Lower lobe of right lung (tissue), 2 donors: ENCODE measurements at regions not wholly inside any gene's neighbourhood (a gene's known extent, or its start where the extent isn't known, plus 50 kb on each side); places are given as distances from the start of the nearest gene placed in this dataset.

Source experiments
- ATAC-seq, 2 donors: fragments of 200-7000 bp; cut with Tn5 transposase; one replicate each; pipeline ENCODE4 v1.9.1; 2020 to 2022; ENCODE audit warnings: mild to moderate bottlenecking in 2 of 2, moderate library complexity in 2 of 2
- DNase-seq: peaks from one replicate; pipeline ENCODE4 v3.0.0-alpha.2; 2020
- H3K27ac ChIP-seq: fragments of 200-600 bp; one replicate; pipeline ENCODE4 v1.8.0; 2022
- H3K27me3 ChIP-seq: fragments of 200-600 bp; one replicate; pipeline ENCODE4 v1.8.0; 2022; ENCODE audit warnings: low read depth
- H3K36me3 ChIP-seq: fragments of 200-600 bp; one replicate; pipeline ENCODE4 v1.8.0; 2022; ENCODE audit warnings: mild to moderate bottlenecking
- H3K4me1 ChIP-seq: fragments of 200-600 bp; one replicate; pipeline ENCODE4 v1.8.0; 2022
- H3K4me3 ChIP-seq: fragments of 200-600 bp; one replicate; pipeline ENCODE4 v1.8.0; 2022; ENCODE audit warnings: mild to moderate bottlenecking
- H3K9me3 ChIP-seq: fragments of 200-600 bp; one replicate; pipeline ENCODE4 v1.8.0; 2022
- intact Hi-C: fragments of 100-400 bp; cut with DNase I; formaldehyde crosslinking; loops from one replicate; pipeline ENCODE4 v1.11.0; 2022
- TF ChIP-seq, protein P1 (sequence below): fragments of 200-600 bp; IDR thresholded peaks from one replicate; pipeline ENCODE4 v1.8.0; 2022; ENCODE audit warnings: antibody characterized with exemption, mild to moderate bottlenecking
- donor health status: DM: no; HTN: yes; CAD: no; lungs with severe emphysema.

DNA sequence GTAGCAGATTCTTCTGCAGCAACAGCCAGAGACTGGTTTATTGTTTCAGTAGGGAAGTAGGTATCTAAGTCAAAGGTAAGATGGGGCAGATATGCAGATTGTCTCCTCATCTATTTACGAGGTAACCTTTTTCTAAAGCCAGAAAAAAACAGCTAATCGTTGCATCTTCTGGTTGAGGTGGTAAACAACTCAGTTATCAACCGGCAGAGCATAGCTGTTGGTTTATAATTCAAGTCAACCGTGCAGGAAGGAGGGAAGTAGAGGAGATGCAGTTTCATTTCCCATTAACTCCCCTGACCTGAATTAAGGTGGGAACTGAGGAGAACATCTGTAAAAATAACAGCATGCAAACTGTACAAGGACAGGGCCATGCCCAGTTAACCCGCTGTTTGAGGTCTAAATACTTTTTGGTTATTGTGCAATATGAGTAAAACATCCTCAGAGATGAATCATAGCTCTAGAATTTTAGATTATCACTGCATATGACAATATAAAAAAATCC, 156.5 kb upstream of the ITGB1 start:
- ATAC-seq (no peak), DNase-seq (no peak)
- no peaks in the 10 kb centered on the region for H3K9me3 ChIP-seq
- H3K27me3 ChIP-seq = no peaks in the 10 kb centered on the region
- no peak overlapping the region for H3K4me3 ChIP-seq
- intact Hi-C loops = no loop called here
- no peaks in the 10 kb centered on the region for H3K36me3 ChIP-seq
- H3K27ac ChIP-seq = no peak overlapping the region
- peaks cover 44% of the 10 kb centered on the region for H3K4me1 ChIP-seq
- TF ChIP-seq, protein P1, sequence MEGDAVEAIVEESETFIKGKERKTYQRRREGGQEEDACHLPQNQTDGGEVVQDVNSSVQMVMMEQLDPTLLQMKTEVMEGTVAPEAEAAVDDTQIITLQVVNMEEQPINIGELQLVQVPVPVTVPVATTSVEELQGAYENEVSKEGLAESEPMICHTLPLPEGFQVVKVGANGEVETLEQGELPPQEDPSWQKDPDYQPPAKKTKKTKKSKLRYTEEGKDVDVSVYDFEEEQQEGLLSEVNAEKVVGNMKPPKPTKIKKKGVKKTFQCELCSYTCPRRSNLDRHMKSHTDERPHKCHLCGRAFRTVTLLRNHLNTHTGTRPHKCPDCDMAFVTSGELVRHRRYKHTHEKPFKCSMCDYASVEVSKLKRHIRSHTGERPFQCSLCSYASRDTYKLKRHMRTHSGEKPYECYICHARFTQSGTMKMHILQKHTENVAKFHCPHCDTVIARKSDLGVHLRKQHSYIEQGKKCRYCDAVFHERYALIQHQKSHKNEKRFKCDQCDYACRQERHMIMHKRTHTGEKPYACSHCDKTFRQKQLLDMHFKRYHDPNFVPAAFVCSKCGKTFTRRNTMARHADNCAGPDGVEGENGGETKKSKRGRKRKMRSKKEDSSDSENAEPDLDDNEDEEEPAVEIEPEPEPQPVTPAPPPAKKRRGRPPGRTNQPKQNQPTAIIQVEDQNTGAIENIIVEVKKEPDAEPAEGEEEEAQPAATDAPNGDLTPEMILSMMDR = no peak

- peaks cover 44% of the 10 kb centered on the region for H3K4me1 ChIP-seq
- H3K27ac ChIP-seq = no peak overlapping the region
- no peak overlapping the region for H3K4me3 ChIP-seq
These were observed 155.4 kb upstream of the ITGB1 start for GRCh38 chr10:33113466-33113865.

DNA sequence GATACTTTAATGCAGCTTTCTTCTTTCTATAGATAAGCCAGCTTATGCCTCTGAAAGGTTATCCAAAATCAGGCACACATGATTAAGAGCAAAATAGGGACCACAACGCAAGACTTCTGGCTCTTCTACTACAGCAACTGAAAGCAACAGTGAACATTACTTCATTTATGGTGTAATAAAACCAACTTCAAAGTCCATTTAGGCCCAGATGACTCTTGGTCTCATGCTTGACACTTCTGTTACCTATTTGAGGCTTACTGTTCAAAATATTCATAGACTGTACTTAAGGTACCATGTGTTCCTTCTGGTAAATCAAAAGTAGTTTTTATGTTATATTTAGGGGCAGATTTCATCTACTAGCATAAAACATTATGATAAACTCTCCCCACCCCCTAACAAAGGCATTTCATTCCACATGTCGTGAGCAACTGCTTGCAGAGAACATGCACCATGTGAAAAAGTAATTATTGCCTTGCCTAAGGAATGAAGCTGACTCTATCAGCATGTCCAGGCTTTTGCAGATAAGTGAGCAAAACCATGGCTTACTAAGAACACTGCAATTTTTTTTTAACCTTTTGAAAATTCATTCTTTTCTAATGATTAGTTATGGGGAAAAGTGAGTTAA, 154.9 kb upstream of the ITGB1 start:
- Histone ChIP-seq H3K9me3 (no peaks in the 10 kb centered on the region), H3K36me3 (no peaks in the 10 kb centered on the region), H3K4me1 (peaks cover 40% of the 10 kb centered on the region), H3K27me3 (no peaks in the 10 kb centered on the region), H3K4me3 (no peak overlapping the region), H3K27ac (no peak overlapping the region)
- DNase-seq = no peak
- no peak for ATAC-seq
- intact Hi-C loops = no loop called here
- TF ChIP-seq, protein P1 = no peak

More at GRCh38 chr10:33113466-33113865, 155.4 kb upstream of the ITGB1 start:
- no peak for ATAC-seq
- TF ChIP-seq, protein P1 = no peak
- Histone ChIP-seq H3K9me3 (no peaks in the 10 kb centered on the region), H3K36me3 (no peaks in the 10 kb centered on the region), H3K27me3 (no peaks in the 10 kb centered on the region)
- DNase-seq = no peak
- intact Hi-C loops = no loop called here

DNA sequence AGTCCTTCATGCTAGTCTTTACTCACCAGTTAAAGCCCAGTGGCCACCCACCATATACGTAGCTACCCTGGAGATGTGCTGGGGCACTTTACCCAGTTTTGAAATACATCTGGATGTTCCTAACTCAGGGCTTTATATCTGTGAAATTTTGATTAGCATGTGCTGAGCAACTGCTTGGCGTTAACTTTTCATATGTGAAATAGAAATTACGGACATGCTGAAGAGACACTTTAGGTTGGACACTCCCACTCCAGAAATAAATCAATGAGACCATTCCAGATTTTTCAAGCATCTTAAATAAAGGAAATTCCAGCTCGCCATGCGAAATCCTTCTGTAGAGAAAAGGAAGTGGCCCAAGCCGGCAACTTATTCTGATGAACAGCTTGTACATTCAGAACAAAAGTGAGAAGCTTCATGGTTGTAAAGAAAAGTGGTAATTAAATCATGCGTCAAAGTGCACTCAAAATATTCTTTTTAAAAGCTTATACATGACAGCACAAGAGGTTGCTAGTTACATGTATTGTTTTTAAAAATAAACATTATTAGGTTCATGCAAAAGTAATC, 153.5 kb upstream of the ITGB1 start:
- ATAC-seq (no peak), DNase-seq (no peak)
- H3K4me1 ChIP-seq = peaks cover 33% of the 10 kb centered on the region
- H3K36me3 ChIP-seq = no peaks in the 10 kb centered on the region
- TF ChIP-seq, protein P1 = no peak
- no peak overlapping the region for H3K27ac ChIP-seq
- no peak overlapping the region for H3K4me3 ChIP-seq
- no peaks in the 10 kb centered on the region for H3K9me3 ChIP-seq
- H3K27me3 ChIP-seq = no peaks in the 10 kb centered on the region
- intact Hi-C loops = no loop called here

DNA sequence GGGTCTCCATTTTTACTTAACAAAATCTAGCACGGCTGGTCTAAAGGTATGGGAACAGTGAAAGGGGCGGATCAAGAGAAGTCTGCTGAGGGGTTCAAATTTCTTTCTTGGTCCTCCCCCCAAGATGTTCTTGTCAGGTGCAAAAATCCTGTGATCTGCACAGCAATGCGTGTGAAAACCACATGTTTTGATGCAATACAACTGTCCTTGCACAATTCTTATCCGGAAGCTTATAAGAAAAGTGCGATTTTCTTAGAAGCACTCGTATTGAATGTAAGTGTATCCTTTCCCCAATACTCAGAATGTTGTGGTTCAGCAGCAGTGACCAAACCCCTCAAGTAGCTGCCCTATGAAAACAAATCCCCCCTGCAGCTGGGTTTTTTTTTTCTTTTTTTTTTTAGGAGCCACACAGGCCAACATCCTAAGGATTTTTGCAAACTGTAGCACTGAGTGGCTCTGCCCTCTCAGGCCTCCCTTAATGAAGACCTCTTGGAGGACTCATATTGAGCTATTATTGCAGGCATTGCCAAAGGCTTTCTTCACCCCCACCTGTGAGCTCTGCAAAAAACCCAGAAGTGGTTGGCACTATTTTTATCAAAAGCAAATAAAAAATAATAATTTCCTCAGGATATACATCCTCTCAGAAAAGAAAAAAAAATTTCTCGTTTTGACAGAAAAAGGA, 151.9 kb upstream of the ITGB1 start:
- no peaks in the 10 kb centered on the region for H3K36me3 ChIP-seq
- H3K27ac ChIP-seq = no peak overlapping the region
- no peaks in the 10 kb centered on the region for H3K27me3 ChIP-seq
- ATAC-seq = peak; percentile 44 to 51
- no peak for DNase-seq
- no peaks in the 10 kb centered on the region for H3K9me3 ChIP-seq
- peaks cover 20% of the 10 kb centered on the region for H3K4me1 ChIP-seq
- no peak overlapping the region for H3K4me3 ChIP-seq
- intact Hi-C loops = no loop called here
- TF ChIP-seq, protein P1 = no peak
